Ectodermal cell (in vitro differentiated cells): ENCODE measurements at regions not wholly inside any gene's neighbourhood (a gene's known extent, or its start where the extent isn't known, plus 50 kb on each side); places are given as distances from the start of the nearest gene placed in this dataset.

Source experiments
- H3K27ac ChIP-seq: 2 replicates; pipeline ENCODE4 v1.7.0; 2013; ENCODE audit warnings: mild to moderate bottlenecking, low read depth, low read length; ENCODE audit not compliant: insufficient read depth, poor library complexity, severe bottlenecking
- H3K27me3 ChIP-seq: 2 replicates; pipeline ENCODE4 v1.7.0; 2013; ENCODE audit warnings: mild to moderate bottlenecking, low read length; ENCODE audit not compliant: insufficient read depth, control insufficient read depth, poor library complexity, severe bottlenecking
- H3K36me3 ChIP-seq: one replicate; pipeline ENCODE4 v1.7.0; 2013; ENCODE audit warnings: low read length; ENCODE audit not compliant: control insufficient read depth, insufficient read depth
- H3K4me1 ChIP-seq: one replicate; pipeline ENCODE4 v1.7.0; 2013; ENCODE audit warnings: low read length; ENCODE audit not compliant: control insufficient read depth, insufficient read depth
- H3K4me3 ChIP-seq: 2 replicates; pipeline ENCODE4 v1.7.0; 2013; ENCODE audit warnings: low read depth, low read length, control low read depth; ENCODE audit not compliant: insufficient read depth
- H3K9me3 ChIP-seq: 2 replicates; pipeline ENCODE4 v1.7.0; 2013; ENCODE audit warnings: mild to moderate bottlenecking, low read length, moderate library complexity; ENCODE audit not compliant: control insufficient read depth
- WGBS, 2 experiments: methylation state at CpG; one replicate each; pipeline ENCODE4 v1.1.7; 2013; ENCODE audit warnings: missing lambda C conversion rate in 2 of 2; 5-methylcytosine and 5-hydroxymethylcytosine counted together

- Histone ChIP-seq H3K27ac (no peak overlapping the region), H3K27me3 (no peaks in the 10 kb centered on the region), H3K4me1 (no peaks in the 10 kb centered on the region), H3K36me3 (no peaks in the 10 kb centered on the region), H3K9me3 (no peaks in the 10 kb centered on the region), H3K4me3 (no peak overlapping the region)
- WGBS, 2 experiments: 84 to 88% methylated on average over 11 to 13 of the region's 13 CpGs
Measured at GRCh38 chr2:3115301-3116042, 262.1 kb downstream of the EIPR1 start.

GRCh38 chr2:3114406-3115185 is 263.0 kb downstream of the EIPR1 start:
- H3K9me3 ChIP-seq: no peaks in the 10 kb centered on the region
- H3K27me3 ChIP-seq: no peaks in the 10 kb centered on the region
- H3K27ac ChIP-seq: no peak overlapping the region
- H3K36me3 ChIP-seq: no peaks in the 10 kb centered on the region
- 94 to 95% methylated on average over 26 of the region's 26 CpGs for WGBS, 2 experiments
- no peaks in the 10 kb centered on the region for H3K4me1 ChIP-seq
- no peak overlapping the region for H3K4me3 ChIP-seq

- Histone ChIP-seq H3K4me3 (no peak overlapping the region), H3K36me3 (no peaks in the 10 kb centered on the region), H3K27ac (no peak overlapping the region), H3K9me3 (no peaks in the 10 kb centered on the region), H3K27me3 (no peaks in the 10 kb centered on the region), H3K4me1 (no peaks in the 10 kb centered on the region)
- WGBS, 2 experiments: 93% methylated on average over 6 of the region's 6 CpGs
Measured at GRCh38 chr2:3113769-3114168, 263.8 kb downstream of the EIPR1 start.

DNA sequence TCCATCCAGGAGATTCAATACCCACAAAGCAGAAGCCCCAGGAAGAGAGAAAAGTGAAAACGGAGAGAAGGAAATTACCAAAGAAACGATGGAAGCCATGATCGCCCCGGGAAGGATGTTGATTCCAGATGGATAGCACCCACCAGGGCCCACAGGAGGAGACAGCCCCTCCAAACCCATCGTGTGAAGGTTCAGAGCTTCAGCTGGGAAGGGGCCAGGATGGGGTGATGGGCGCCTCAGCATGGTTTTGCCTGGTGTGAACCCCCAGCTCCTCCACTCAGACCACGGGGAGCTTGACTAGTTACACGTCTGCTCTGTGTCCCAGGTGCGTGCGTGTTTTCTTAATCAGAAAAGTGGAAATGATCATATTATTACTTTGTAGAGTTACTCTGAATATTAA is 264.5 kb downstream of the EIPR1 start:
- H3K27ac ChIP-seq: no peak overlapping the region
- H3K4me3 ChIP-seq: no peak overlapping the region
- WGBS, 2 experiments: 88 to 91% methylated on average over 10 of the region's 10 CpGs
- H3K27me3 ChIP-seq: no peaks in the 10 kb centered on the region
- H3K4me1 ChIP-seq: no peaks in the 10 kb centered on the region
- H3K9me3 ChIP-seq: no peaks in the 10 kb centered on the region
- no peaks in the 10 kb centered on the region for H3K36me3 ChIP-seq

- no peak overlapping the region for H3K27ac ChIP-seq
- WGBS, 2 experiments: 89 to 92% methylated on average over 10 of the region's 10 CpGs
- no peak overlapping the region for H3K4me3 ChIP-seq
- no peaks in the 10 kb centered on the region for H3K4me1 ChIP-seq
- H3K9me3 ChIP-seq: no peaks in the 10 kb centered on the region
- no peaks in the 10 kb centered on the region for H3K36me3 ChIP-seq
- H3K27me3 ChIP-seq: no peaks in the 10 kb centered on the region
Measured at GRCh38 chr2:3112553-3112952, 265.1 kb downstream of the EIPR1 start.

DNA sequence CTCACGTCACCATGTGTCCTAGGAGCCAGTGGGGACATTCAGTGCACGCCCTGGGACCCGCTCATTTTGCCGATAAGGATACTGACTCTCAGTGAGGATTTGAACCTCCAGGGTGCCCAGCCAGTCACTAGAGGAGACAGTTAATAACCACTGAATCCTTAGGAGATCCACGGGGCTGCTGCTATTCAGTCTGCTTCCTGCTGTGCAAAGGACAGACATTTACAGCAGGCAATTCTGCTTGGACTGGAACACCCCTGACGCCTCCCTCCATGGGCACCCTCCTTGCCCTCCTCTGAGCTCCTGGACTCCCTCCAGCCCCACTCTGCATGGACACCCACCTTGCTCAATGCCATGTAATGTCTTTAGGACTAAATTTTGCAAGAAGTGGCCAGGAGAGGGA is 265.5 kb downstream of the EIPR1 start:
- Histone ChIP-seq H3K27me3 (no peaks in the 10 kb centered on the region), H3K36me3 (no peaks in the 10 kb centered on the region), H3K4me3 (no peak overlapping the region), H3K9me3 (no peaks in the 10 kb centered on the region), H3K4me1 (no peaks in the 10 kb centered on the region), H3K27ac (no peak overlapping the region)
- 89 to 91% methylated on average over 6 of the region's 6 CpGs for WGBS, 2 experiments

- Histone ChIP-seq H3K36me3 (no peaks in the 10 kb centered on the region), H3K4me3 (no peak overlapping the region), H3K27me3 (no peaks in the 10 kb centered on the region), H3K9me3 (no peaks in the 10 kb centered on the region), H3K4me1 (no peaks in the 10 kb centered on the region), H3K27ac (no peak overlapping the region)
- WGBS, 2 experiments: 94 to 95% methylated on average over 7 of the region's 7 CpGs
Measured at GRCh38 chr2:3110994-3111666, 266.5 kb downstream of the EIPR1 start.

DNA sequence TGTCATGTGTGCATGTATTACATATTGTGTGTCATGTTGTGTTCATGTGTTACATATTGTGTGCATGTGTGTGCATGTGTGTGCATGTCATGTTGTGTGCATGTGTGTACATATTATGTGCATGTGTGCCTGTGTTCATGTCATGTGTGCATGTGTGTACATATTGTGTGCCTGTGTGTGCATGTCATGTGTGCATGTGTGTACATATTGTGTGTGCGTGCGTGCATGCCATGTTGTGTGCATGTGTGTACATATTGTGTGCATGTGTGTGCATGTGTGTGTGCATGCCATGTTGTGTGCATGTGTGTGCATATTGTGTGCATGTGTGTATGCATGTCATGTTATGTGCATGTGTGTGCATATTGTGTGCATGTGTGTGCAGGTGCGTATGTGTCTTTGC is 267.1 kb downstream of the EIPR1 start:
- H3K9me3 ChIP-seq: no peaks in the 10 kb centered on the region
- no peak overlapping the region for H3K4me3 ChIP-seq
- H3K36me3 ChIP-seq: no peaks in the 10 kb centered on the region
- no peaks in the 10 kb centered on the region for H3K4me1 ChIP-seq
- WGBS, 2 experiments: 93 to 96% methylated on average over 3 of the region's 3 CpGs
- H3K27ac ChIP-seq: no peak overlapping the region
- no peaks in the 10 kb centered on the region for H3K27me3 ChIP-seq

GRCh38 chr2:3108710-3109702 is 268.6 kb downstream of the EIPR1 start:
- H3K4me1 ChIP-seq: no peaks in the 10 kb centered on the region
- H3K9me3 ChIP-seq: no peaks in the 10 kb centered on the region
- H3K4me3 ChIP-seq: no peak overlapping the region
- no peak overlapping the region for H3K27ac ChIP-seq
- H3K36me3 ChIP-seq: no peaks in the 10 kb centered on the region
- H3K27me3 ChIP-seq: no peaks in the 10 kb centered on the region
- 94 to 95% methylated on average over 29 of the region's 29 CpGs for WGBS, 2 experiments
